ENCODE measurements at regions not wholly inside any gene's neighbourhood (a gene's known extent, or its start where the extent isn't known, plus 50 kb on each side); places are given as distances from the start of the nearest gene placed in this dataset.

DNA sequence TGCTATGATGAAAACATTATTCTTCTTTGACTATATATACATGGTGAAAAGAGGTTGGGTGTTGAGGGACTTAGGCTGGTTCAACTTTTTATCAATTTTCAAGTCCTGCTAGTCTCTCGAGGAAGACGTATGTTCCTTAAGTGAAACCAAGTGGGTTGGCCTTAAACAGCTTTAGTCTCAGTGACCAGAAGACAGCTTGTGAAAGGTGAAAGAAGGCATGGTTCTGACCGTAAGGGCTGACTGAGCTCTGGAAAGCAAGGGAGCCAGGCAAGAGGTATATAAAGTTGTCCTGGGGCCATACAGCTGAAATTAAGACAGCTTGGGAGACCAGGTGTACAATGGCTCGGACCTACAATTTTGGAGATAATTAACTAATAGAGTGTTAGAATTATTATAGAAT lies 128.9 kb upstream of the TP63 start:
- DNase-seq = no peak

DNA sequence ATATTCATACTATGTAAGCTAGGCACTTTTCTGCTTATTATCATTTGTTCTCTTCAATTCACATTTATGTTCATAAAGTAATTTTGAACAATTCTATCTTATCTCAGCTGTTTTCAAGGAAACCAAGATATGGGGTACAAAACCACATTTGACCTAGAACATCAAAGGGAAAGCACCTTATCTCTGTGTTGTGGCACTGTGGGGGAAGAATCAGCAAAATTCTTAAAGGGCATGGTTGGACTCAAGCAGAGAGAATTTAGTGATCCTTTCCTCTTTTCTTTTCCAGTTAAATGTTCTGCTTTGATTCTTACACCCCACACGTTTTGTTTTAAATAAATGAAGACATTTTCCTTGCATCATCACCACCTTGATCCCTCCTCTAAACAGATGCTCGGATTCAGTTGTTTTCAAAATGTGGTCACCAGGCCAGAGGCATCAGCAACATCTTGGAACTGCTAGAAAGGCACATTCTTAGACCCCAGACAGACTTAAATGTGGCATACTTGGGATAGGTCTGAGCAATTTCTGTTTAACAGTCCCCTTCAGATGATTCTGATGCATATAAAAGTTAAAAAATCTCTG lies 128.4 kb upstream of the TP63 start:
- DNase-seq = no peak

DNA sequence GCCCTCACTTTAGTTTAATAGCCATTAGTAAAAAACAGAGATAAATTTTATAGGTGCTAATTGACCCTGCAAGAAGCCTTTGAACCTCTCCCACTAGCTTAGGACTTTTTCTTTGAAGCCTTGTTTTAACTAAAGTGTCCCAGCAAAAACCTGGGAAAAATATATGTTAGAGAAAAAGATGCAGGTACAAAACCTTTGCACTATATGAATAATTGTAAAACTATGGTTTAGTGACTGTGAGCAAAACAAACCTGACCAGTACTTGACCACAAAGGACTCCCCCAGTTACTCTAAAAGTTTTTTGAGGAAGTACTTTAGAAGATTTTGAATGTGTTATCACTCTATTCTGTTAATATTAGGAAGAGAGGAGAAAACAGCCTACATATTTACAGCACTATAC lies 123.3 kb upstream of the TP63 start:
- no peak for DNase-seq

DNA sequence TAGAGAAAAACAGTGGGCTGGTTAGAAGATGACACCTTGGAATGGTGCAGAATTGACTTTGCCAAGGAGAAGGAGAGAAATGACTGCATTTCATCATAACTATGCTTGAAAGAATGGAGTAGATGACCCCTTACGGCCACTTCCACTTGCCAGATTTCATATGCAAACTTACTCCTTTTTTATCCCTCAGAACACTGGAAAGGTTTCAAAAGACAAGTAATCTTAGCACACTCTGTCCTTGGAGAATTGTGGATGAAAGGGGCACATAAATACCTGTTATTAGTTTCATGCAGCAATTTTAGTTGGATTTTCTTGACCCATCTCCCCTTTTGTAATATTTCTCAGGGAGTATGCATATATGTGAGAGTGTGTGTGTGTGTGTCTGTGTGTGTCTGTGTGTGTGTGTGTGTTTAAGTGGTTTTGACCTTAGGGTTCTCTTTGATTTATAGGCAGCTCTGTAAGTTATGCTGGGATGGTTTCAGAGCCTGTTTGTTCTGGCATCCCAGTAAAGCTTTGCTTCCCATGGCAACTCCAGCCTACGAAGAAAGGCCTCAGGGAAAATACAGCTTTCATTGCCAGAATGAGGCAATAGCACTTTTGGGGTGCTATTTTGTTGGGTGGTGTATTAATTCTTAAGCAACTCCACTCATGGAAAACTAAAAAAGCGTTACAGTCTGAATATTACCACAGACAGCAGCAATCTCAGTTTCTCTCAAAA lies 122.2 kb upstream of the TP63 start:
- no peak for DNase-seq

DNA sequence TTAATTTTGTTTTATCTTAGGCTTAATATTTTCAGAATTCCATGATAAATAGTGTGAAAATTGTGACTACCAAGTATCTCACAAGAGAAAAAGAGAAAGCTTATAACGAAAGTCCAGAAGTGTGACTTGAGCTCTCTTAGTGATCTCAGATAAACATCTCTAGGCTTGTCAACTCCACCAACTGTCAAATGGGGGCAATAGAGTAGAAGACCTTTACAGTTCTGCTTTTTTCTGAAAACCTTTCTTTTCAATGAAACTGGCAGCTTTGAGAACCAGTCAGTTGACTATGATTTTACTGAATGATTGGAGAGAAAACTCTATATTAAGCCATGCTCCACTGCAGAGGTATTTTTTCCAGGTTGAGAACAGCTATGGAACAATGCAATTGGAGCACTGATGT lies 119.2 kb upstream of the TP63 start:
- DNase-seq = no peak

DNA sequence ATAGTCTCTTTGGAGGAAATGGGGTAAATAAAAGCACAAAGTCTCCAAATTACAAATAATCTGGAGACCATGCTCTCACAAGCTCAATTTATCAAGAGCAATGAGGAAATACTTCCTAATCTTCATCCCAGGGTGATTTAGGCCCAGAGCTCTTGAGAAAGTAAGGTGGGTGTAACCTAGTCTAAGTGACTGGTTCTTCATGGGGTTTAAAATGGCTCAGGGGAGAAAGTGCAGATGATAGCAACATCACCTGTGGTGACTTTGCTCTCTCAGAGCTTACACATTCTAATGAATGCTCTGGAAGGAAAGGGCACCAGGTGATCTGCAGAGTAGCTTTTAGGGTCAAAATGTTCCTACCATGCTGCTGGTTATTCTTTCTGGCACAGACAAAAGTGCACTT lies 118.4 kb upstream of the TP63 start:
- DNase-seq = no peak

DNA sequence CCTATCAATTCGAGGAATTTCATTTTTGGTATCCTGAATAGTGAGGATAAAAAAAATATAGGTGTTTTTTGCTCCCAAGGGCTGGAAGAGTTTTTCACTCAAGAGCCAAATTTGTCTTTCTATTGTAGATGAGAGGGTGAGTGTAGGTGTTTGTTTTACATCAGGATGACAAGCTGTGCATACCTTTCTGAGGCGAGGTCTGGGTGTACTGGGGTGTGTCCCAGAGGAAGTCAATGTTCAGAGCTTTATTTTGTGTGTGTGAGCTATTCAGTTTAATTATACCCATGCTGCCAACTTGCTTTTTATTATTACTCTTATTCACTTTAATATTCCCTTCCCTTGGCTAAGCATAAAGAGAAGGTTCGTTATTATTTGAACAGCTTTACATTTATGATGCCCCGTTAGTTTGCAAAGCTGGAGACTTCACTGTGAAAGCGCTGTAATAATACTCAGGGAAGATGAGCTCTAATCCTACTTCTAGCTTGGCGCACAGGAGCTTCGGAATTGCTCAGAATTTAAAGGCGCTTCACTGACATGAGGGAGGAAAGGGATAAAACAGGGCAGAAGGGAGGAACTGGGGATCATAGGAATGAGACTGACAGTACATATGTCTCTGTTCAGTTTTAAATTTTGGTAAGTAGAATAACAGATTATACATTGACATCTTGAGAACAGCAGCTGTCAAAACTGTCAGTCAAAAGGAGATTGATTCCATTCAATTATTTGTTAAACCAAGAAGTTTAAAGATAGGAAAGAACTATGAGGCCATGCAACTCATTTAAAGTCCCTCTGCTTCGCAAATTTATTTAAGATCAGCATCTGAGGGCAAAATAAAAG lies 117.7 kb upstream of the TP63 start:
- peak; percentile 51 for DNase-seq

DNA sequence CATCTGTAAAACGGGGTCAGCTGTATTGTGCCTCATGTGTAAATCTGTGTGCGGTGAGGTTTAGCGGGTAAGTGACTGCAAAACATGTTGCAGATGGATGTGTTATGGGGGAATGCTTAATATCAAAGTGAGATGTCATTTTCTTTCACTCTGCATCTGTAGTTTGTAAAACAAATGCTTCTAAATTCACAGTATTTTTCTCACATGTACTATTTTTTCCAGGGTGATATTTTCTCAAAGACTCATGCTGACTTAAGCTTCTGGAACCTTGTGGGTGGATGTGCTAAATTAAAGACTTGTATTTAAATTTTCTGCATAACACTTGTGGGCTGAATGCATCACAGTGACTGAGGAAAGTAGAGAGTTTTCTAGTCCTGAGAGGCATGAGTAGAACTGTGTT lies 115.2 kb upstream of the TP63 start:
- DNase-seq = no peak

DNA sequence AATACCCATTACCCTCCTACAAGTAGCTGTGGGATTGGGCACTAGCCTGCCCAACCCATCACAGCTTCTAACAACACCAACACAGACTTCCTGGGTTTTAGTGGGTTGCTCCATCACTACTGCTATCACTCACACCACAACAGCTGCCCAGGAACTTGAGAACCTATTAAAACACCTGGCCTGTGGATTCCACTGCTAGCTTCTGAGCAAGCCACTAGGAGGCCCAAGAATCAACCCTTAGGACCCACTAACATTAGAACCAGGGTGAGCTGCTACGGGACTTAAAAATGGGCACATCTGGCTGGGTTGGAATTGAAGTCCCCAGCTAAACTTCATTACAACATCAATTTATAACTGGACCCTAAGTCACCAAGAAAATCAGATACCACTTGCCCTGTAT lies 113.2 kb upstream of the TP63 start:
- no peak for DNase-seq

DNA sequence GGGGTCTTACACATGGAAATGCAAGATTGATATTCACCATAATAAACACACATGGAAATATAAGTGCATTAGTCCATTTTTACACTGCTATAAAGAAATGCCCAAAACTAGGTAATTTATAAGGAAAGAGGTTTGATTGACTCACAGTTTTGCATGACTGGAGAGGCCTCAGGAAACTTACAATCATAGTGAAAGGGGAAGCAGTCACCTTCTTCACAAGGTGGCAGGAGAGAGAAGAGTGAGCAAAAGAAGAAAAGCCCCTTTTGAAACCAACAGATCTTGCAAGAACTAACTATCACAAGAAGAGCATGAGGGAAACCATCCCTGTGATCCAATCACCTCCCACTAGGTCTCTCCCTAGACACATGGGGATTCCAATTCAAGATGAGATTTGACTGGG lies 111.7 kb upstream of the TP63 start:
- DNase-seq = no peak

DNA sequence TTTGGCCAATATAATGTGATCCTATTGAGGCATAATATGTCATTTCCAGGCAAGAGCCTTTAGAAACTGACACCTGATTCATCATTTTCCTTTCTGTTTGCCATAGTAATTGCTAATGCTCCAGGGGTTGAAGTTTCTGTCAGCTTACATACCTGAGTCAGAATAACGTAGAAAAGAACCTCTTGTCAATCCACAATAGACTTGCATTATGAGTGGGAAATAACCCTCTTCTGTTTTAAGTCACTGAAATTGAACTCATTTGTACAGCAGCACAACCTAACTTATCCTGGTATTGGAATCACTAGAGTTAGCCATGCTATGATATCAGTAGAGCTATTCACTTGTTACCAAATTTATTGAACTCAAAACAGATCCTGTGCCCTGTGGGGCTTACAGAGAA lies 101.7 kb upstream of the TP63 start:
- DNase-seq = no peak

DNA sequence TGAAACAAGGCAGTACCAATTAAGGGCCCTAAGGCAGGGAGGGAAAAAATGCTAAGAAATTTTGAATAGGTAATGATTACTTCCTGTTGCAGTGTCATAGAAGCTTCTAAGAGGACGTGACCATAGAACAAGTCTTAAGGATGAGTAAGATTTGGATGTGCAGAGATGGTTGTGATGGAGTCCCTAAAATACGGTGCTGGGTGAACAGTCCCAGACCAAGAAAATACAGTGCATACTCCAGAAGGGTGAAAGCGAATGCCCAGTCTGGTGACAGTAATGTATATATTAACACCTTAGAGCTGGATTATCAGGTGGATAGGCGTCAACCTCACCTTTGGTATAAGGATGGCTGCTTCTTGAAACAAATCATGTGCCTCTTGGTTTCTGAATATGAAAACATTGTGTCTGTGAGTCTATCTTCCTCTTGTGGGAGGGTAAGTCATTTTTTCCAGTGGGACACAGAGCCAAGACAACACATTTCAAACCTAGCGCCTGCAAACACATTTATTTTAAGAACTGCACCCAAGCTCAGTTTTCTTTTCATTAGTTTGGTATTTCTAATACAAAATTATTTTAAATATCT lies 101.2 kb upstream of the TP63 start:
- no peak for DNase-seq

DNA sequence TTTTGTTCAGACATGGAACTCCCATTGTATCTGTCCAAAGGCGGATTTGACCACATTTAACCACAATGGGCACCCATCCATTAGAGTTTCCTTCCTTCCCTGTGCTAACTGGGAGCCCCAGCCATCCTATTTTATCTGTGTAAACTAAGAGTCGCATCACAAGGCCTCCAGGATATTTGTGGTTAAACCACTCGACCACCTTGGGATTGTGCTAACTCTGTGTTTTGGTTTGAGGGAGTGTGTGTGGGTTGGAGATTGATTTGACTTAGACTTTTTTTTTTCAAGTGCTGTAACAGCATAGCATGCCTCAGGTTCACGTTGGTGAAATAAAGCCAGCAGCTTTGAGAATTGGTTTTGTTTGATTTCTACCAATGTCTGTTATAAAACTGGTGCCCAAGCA lies 100.4 kb upstream of the TP63 start:
- DNase-seq = no peak

DNA sequence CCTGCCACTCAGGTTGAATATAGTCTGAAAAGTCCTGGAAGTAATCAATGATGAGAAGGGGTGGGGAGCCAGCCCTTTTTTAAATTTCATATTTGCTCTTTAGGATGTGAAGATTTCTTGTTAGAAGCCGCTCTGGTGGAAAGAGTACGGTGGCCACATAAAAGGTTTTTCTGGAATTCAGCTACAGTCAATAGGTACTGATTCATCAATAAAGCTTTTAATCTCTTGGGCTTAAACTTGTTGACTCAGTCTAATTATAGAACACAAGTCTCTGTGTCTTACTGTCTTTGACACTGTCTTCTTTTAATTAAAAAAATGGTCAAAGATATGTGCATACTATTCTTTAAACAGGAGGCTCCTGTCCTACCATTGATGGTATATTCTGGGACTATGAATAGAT lies 99.9 kb upstream of the TP63 start:
- no peak for DNase-seq

DNA sequence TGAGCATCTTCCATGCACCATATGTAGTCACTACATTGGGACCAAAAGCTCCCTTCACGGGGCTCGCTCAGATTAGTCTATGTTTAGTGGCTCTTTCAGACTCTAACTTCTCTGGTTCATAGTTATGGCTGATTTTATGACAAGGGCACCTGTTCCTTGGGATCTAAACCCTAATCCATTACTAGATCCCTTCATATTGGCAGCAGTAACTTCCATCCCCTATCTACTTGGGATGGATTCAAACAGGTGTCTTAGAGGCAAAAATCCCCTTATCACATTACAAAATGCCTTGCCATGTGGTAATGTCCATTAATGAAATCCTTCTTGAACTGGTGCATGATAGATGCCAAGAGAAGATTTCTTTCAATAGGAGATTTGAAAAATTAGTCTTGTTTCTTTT lies 96.7 kb upstream of the TP63 start:
- DNase-seq = no peak

DNA sequence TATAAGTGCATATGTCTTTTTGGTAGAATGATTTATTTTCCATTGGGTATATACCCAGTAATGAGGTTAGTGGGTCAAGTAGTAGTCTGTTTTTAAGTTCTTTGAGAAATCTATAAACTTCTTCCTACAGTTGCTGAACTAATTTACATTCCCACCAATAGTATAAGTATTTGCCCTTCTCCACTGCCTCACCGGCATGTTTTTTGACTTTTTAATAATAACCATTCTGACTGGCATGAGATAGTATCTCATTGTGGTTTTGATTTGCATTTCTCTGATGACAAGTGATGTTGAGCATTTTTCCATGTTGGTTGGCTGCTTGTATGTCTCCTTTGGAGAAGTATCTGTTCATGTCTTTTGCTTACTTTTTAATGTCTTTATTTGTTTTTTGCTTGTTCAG lies 94.1 kb upstream of the TP63 start:
- DNase-seq = no peak

DNA sequence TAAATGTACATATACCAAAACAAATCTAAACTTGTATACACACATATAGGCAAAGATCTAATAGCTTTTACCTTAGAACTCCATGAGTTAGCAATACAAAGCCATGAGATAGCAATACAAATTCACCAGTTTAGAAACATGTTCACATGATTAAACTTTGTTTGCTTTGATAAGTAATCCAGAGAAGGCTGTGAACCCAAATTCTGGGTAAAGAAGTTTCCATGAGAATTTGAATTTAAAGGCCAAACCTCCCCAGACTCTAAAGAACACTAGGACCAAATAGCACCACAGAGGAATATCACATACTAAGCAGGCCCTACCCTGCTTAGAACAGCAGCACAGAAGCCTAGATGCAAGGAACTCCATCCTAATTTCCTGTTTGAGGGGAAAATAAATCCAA lies 83.7 kb upstream of the TP63 start:
- DNase-seq = no peak

DNA sequence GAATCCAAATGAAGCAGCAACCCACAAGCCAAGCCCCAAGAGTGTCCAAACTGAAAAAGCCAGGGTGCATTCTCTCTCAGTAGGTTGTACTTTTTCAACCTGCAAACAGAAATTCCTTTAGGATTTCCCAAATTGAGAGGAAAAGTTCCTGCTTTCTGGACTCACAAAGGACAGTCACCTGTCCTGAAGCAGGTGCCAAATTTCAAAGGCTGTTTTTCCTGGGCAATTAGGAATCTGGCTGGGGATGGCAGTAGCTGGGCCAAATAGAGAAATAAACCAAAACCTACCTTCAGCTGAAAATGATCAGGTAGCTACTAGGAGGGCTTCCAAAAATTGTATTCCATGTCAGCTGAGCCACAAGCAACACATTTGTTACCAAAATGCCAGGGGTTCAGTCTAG lies 83.1 kb upstream of the TP63 start:
- no peak for DNase-seq

DNA sequence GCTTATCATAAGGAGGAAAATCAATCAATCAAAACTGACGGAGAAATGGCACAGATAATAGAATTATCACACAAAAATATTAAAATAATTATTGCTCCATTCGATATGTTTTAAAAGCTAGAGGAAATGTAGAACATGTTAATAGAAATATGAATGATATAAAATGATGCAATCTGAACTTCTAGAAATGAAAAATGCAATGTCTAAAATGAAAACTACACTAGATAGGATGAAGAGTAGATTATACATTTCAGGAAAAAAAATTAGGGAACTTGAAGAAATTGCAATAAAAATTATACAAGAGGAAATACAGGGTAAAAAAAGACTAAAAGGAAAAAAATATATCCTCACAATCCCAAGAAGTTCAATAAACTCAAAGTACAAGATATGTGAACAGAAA lies 80.2 kb upstream of the TP63 start:
- DNase-seq = no peak

DNA sequence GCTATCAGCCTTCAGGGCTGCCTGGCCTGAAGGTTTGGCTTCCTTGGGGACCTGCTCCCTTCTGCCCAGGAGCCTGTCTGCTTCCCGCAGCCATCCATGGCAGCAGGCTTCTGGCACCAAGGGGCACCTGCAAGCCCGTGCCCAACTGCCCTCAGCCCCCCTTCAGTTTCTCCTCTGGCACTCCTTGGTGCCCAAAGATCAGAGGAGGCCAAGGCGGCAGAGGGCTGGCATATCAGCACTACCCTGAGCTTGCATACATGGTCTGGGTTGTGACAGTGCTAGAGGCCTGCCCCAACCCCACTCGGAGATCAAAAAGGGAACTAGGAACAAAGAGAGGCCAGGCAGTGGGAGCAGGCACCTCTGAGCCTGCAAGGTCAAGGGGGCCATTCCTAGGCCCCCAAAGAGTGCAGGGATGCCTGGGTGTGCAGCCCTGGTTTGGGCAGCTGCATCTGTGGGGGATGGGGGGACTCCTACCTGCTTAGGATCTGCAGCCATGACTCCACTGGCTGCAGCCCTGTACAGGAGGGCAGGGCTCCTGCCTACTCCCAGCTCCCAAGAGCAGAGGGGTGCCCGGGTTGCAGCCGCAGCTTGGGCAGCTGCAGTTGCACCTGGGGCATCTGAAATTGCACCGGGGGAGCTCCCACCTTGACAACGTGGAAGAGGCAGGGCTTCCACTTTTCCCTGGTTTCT lies 76.2 kb upstream of the TP63 start:
- no peak for DNase-seq

DNA sequence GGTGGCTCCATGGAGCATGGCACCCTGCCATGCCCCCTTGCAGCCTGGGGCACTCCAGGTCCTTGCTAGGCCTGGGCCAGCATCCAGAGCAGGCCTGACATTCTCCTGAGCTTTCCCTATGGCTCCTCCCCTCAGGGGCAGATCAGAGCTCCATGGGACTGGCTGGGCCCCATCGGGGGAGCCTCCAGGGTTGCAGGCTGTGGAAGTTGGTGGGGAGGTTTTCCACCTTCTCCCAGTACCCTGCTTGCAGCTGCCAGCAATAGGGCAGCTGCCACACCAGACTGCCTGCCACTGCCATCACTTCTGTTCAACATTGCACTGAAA lies 75.7 kb upstream of the TP63 start:
- DNase-seq = no peak

DNA sequence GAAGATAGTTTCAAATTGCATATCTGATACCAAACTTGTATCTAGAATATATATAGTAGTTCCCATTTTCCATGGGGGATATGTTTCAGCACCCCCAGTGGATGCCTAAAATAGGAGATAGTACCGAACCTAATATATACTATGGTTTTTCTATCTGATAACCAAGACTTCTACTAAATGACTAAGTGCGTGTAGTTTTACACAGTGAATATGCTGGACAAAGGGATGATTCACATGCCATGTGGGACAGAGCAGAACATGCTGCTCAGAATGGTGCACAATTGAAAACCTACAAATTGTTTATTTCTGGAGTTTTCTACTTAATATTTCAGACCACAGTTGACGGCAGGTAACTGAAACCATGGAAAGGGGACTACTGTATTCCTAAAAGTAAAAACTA lies 73.4 kb upstream of the TP63 start:
- no peak for DNase-seq

DNA sequence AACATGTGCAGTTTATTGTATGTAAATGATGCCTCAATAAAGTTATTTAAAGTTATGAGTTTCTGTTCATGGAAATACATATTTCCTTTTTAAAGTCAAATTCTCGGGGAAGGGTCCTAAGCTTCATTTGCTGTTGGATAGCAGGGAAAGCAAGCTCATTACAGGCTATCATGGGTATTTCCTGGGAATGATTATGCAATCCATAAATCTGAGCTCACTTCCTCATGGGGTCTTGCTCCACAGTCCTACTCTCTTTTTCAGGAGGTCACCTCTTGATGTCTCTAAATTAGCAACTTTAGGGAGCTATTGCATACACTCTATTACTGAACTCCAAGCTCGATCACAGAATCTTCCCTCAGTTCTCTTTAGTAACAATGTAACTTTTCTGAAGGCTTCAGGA lies 69.9 kb upstream of the TP63 start:
- no peak for DNase-seq

All from NCI-H748 treated with DMSO at 0.1 percent for 48 hours (cell line).